ENCODE measurements at regions not wholly inside any gene's neighbourhood (a gene's known extent, or its start where the extent isn't known, plus 50 kb on each side); places are given as distances from the start of the nearest gene placed in this dataset.
"Not testable (repeated sequence)": the region's sequence is repeated elsewhere in the genome, so short reads cannot be mapped to it uniquely, and the experiment has no call there.

GRCh38 chr2:13240789-13241487, 524.2 kb downstream of the TRIB2 start:
- no peak for DNase-seq

DNA sequence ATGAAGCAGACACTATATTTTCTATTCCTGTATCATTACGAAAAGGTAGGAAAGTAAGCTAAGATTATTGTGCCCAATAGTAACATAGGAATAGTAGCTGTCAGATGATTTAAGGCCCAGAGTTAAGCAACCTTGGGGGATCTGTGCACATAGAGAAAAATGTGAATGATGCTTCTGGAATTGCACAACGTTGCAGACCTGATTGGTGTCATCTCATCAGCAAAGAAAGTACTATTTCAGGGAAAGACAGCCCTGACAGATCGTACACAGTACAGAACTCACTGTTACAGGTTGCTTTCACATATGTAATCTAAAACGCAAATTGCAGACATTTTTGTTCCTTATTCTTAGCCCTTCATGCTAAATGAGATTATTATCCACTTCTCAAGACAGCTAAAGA, 535.9 kb downstream of the TRIB2 start:
- DNase-seq: no peak

- no peak for DNase-seq
Observed at GRCh38 chr2:13255485-13255884, 538.7 kb downstream of the TRIB2 start.

DNA sequence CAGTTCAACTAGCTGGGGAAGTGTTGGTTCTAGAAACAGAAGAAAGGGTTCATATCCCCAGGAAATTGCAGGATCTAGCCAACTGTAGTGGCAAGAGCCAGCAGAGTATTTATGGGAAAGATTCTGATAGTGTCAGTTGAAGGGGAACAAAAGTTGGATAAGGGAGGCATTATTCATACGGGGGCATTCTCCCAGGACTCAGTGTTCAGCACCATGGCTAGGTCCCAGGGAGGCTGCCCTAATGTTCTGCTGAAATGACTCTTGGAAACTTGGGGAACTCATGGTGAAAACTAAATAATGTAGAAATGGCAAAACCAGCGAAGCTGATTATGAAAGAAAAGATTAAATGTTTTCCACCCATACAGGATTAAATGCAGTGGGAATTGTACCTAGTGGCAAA, 543.7 kb downstream of the TRIB2 start:
- DNase-seq: peak; percentile 10 to 41

- DNase-seq: no peak
Observed at GRCh38 chr2:13266166-13266565, 549.4 kb downstream of the TRIB2 start.

- no peak for DNase-seq
Observed at GRCh38 chr2:13284688-13285087, 568.0 kb downstream of the TRIB2 start.

DNA sequence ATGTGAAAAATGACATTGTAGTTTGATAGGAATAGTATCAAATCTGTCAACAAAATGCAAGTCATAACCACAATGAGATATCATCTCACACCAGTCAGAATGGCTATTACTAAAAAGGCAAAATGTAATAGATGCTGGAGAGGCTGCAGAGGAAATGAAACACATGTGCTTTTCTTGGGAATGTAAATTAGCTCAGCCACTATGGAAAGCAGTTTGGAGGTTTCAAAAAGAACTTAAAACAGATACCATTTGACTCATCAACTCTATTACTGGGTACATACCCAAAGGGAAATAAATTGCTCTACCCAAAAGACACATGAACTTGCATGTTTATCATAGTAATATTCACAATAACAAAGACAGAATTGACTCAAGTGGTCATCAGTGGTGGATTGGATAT, 572.6 kb downstream of the TRIB2 start:
- DNase-seq: no peak

GRCh38 chr2:13308478-13308805, 591.7 kb downstream of the TRIB2 start:
- DNase-seq: not testable (repeated sequence)

DNA sequence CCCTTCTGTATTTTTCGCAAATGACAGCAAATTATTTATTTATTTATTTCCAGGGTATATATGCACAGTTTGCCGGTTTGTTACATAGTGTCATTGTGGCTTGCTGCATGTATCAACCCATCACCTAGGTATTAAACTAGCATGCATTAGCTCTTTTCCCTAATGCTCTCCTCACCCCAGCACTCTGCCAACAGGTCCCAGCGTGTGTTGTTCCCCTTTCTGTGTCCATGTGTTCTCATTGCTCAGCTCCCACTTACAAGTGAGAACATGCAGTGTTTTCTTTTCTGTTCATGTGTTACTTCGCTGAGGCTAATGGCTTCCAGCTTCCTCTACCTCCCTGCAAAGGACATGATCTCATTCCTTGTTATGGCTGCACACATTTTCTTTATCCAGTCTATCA, 592.3 kb downstream of the TRIB2 start:
- no peak for DNase-seq

DNA sequence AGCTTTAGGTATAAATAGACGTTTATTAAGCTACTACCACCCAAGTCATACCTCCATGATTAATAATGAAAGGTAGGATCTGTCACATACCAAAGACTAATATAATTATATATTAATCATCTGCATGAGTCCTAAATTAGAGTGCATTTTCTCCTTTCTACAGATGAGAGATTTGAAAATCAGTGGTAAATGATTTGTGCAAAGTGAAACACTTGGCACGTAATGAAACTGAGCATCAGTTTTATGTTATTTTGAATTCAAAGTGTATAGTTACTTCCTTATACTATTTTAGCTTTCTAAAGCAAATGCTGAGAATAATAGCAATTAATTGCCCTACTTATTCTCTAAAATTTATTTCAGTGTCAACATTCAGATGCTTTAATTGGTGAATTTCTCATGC, 615.3 kb downstream of the TRIB2 start:
- no peak for DNase-seq

- DNase-seq: not testable (repeated sequence)
Observed at GRCh38 chr2:13334071-13334470, 617.3 kb downstream of the TRIB2 start.

- DNase-seq: no peak
Observed at GRCh38 chr2:13334545-13334944, 617.8 kb downstream of the TRIB2 start.

- no peak for DNase-seq
Observed at GRCh38 chr2:13335862-13336535, 619.3 kb downstream of the TRIB2 start.

DNA sequence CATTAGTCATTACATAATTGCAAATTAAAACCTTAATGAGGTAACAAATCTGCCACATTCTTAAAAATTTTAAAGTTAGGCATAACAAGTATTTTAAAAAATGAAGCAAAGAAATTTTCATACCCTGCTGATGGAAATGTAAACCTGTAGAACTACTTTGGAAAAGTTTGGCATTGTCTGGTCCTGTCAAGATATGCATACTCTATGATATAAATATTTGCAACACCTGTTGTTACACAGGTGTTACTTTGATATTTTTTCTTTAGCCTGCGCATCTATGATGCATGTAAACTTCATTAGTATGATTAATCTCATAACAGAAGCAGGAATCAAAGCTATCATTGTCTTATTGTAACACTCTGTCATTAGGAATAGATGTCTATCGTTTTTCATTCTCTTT, 634.3 kb downstream of the TRIB2 start:
- DNase-seq: no peak

DNA sequence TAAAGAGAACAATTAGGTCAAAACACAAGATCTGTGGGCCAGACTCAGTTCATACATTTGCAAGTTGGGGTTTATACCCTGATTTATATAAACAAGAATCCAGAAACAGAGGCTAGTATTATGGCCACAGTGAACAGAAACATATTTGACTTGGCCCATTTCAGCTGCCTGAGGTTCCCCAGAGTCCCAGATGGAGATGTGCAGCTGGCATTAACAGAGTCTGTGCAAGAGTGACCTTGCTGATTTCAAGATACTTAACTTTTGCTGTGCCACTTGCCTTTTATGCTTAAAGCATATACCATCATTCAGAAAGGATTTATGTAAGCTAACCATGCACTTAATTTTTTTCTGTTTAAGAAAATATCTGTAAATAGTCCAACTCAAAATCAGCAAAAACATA, 636.3 kb downstream of the TRIB2 start:
- no peak for DNase-seq

- DNase-seq: no peak
Observed at GRCh38 chr2:13354031-13354430, 637.3 kb downstream of the TRIB2 start.

- not testable (repeated sequence) for DNase-seq
Observed at GRCh38 chr2:13381928-13382327, 665.2 kb downstream of the TRIB2 start.

DNA sequence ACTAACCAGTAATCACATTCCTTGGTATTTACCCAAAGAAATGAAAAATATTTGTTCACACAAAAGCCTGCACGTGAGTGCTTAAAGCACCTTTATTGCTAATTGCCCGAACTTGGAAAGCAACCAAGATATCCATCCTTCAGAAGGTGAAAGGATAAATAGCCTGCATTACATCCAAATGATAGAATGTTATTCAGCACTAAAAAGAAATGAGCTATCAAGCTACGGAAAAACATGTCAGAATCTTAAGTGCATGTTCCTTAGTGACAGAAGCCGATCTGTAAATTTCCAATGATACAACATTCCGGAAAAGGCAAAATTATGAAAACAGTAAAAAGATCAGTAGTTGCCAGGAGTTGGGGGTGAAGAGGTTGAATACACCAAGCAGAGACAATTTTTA, 672.4 kb downstream of the TRIB2 start:
- not testable (repeated sequence) for DNase-seq

- no peak for DNase-seq
Observed at GRCh38 chr2:13390676-13391075, 673.9 kb downstream of the TRIB2 start.

DNA sequence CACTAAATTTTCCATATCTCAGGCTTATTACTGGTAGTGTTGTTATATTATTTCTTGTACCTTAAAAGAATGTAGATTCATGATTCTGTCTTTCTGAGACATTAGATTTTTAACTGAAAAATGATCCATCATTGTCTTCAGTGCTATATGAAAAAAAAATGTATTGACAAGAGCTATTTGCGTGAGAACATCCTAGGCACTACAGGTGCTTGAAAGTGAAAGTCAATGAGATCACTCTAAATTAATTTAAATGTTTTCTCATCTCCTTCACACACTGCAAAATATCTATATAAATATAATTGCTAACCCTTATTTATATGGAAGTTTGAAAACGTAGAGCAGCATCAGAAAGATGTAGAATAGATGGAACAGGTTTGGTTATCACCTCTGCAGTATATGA, 684.6 kb downstream of the TRIB2 start:
- DNase-seq: no peak

DNA sequence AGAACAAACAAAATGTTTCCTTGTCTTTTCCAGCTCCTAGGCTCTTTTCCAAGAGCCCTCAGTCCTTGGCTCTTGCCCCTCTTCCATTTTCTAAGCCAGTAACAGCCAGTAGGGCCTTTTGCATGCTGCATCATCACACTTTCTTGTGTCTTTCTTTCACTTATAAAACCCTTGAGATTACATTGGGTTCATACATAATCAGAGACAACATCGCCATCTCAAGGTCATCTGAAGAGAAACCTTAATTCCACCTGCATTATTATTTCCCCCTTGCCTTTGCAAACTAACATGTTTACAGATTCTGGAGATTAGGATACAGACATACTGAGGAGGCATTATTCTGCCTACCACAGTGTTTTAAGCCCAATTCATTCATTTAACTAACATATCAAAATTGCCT, 697.3 kb downstream of the TRIB2 start:
- DNase-seq: peak in 1 of 2 experiments; percentile 3

DNA sequence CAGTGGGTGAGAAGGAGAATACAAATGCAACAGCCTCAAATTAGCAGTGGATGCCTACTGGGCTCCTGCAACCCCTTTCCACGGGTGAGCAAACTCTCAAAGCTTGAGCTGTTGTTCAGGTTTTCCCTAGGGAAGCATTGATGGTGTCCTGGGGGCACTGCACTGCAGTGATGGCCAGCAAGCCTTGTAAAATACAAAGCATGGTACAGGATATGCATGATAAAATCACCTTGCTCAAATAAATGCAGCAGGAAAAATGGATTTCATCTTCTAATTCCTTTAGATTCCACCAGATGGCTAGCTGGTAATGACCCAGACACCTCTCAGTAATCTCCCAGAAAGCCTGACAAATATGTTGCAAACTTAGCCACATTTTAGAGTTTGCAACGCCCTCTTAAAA, 698.2 kb downstream of the TRIB2 start:
- no peak for DNase-seq

DNA sequence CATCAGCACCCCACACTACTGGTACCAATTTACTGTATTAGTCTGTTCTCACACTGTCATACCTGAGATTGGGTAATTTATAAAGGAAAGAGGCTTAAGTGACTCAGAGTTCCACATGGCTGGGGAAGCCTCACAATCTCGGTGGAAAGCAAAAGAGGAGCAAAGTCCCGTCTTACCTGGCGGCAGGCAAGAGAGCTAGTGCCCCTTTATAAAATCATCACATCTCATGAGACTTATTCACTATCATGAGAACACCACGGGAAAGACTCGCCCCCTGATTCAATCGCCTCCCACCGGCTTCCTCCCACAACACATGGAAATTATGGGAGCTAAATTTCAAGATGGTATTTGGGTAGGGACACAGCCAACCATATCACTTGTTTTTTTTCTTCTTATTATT, 717.2 kb downstream of the TRIB2 start:
- no peak for DNase-seq

- not testable (repeated sequence) for DNase-seq
Observed at GRCh38 chr2:13443554-13444261, 727.0 kb downstream of the TRIB2 start.
